H1 (cell line): ENCODE measurements at regions not wholly inside any gene's neighbourhood (a gene's known extent, or its start where the extent isn't known, plus 50 kb on each side); places are given as distances from the start of the nearest gene placed in this dataset.

Experiments used
- CTCF ChIA-PET: fragments of 300-600 bp; sonication (Branson Sonifier 250); formaldehyde crosslinking; loops from one replicate; lab custom pipeline; 2021; ENCODE audit not compliant: partially characterized antibody; lab: Charles Lee
- POLR2A ChIA-PET: fragments of 300-600 bp; sonication (Branson Sonifier 250); formaldehyde crosslinking; loops from one replicate; lab custom pipeline; 2021; ENCODE audit warnings: inconsistent platforms; ENCODE audit not compliant: partially characterized antibody; lab: Charles Lee
- DNase-seq, 2 experiments: peaks; one replicate each; pipeline versions ENCODE4 v3.0.0 to v3.0.0-alpha.2; 2010 to 2022; ENCODE audit warnings: low spot score in 2 of 2, low read depth in 1 of 2, mixed read lengths in 1 of 2
- FAIRE-seq: peaks from 2 replicates; lab custom pipeline; 2011; peaks lifted over from hg19 to GRCh38; lab: Jason Lieb, UNC
- H2AFZ ChIP-seq: 2 replicates; pipeline ENCODE4 v1.8.1; 2012; ENCODE audit warnings: low read length, inconsistent platforms
- H2AK5ac ChIP-seq: 2 replicates; pipeline ENCODE4 v1.6.1; 2013; ENCODE audit warnings: low read depth, low read length
- H2BK120ac ChIP-seq: replicated peaks from 2 replicates; pipeline ENCODE3; 2013; ENCODE audit warnings: low read depth, low read length, inconsistent platforms
- H2BK12ac ChIP-seq: 2 replicates; pipeline ENCODE4 v1.6.1; 2013; ENCODE audit warnings: low read depth, low read length
- H2BK15ac ChIP-seq: 2 replicates; pipeline ENCODE4 v1.6.1; 2013; ENCODE audit warnings: low read length
- H2BK20ac ChIP-seq: 2 replicates; pipeline ENCODE4 v1.6.1; 2013; ENCODE audit warnings: low read length
- H2BK5ac ChIP-seq: 2 replicates; pipeline ENCODE4 v1.6.1; 2013; ENCODE audit warnings: low read depth, low read length
- H3K14ac ChIP-seq: 2 replicates; pipeline ENCODE4 v1.6.1; 2013; ENCODE audit warnings: inconsistent platforms; ENCODE audit not compliant: insufficient read length
- H3K18ac ChIP-seq: 2 replicates; pipeline ENCODE4 v1.6.1; 2013; ENCODE audit warnings: low read length; ENCODE audit errors: extremely low read depth
- H3K23ac ChIP-seq: 2 replicates; pipeline ENCODE4 v1.6.1; 2013; ENCODE audit warnings: inconsistent platforms; ENCODE audit not compliant: insufficient read length
- H3K23me2 ChIP-seq: 2 replicates; pipeline ENCODE4 v1.6.1; 2013; ENCODE audit warnings: low read depth, low read length
- H3K27ac ChIP-seq: 2 replicates; pipeline ENCODE4 v1.6.1; 2011; ENCODE audit warnings: low read depth, low read length, inconsistent platforms
- H3K27me3 ChIP-seq, 4 experiments: replicated peaks in 1 of 4; 1 replicate in 1 of 4; 2 replicates in 3 of 4; pipeline versions ENCODE4 v1.6.1 to v1.8.1; 2011 to 2013; ENCODE audit warnings: low read length in 3 of 4, mild to moderate bottlenecking in 3 of 4, inconsistent platforms in 2 of 4, mixed read lengths in 2 of 4, moderate library complexity in 1 of 4; ENCODE audit not compliant: control insufficient read depth in 3 of 4, insufficient read depth in 3 of 4; ENCODE audit errors: extremely low read depth in 1 of 4
- H3K36me3 ChIP-seq, 4 experiments: 2 replicates each; pipeline versions ENCODE4 v1.6.1 to v1.8.1; 2011 to 2013; ENCODE audit warnings: mild to moderate bottlenecking in 4 of 4, low read length in 3 of 4, moderate library complexity in 2 of 4, control low read depth in 1 of 4, inconsistent platforms in 1 of 4; ENCODE audit not compliant: insufficient read depth in 4 of 4, control insufficient read depth in 2 of 4
- H3K4ac ChIP-seq: replicated peaks from 2 replicates; pipeline ENCODE3; 2013; ENCODE audit warnings: low read length, low read depth, mixed read lengths, inconsistent platforms; ENCODE audit not compliant: insufficient read length
- H3K4me1 ChIP-seq, 4 experiments: replicated peaks in 1 of 4; 1 replicate in 1 of 4; 2 replicates in 3 of 4; pipeline versions ENCODE4 v1.6.1 to v1.8.1; 2011 to 2013; ENCODE audit warnings: low read length in 3 of 4, inconsistent platforms in 2 of 4, mixed read lengths in 1 of 4; ENCODE audit not compliant: insufficient read depth in 4 of 4, control insufficient read depth in 3 of 4
- H3K4me2 ChIP-seq, 2 experiments: 2 replicates each; pipeline versions ENCODE4 v1.6.1 to v1.8.1; 2011 to 2013; ENCODE audit warnings: low read depth in 2 of 2, low read length in 2 of 2, control low read depth in 1 of 2, inconsistent platforms in 1 of 2, mild to moderate bottlenecking in 1 of 2; ENCODE audit not compliant: insufficient read depth in 1 of 2
- H3K4me3 ChIP-seq, 4 experiments: fragments of 200-600, 300-600 bp in 1 of 4; sonication (generic), shearing (Covaris generic), sonication (Bioruptor Twin) in 1 of 4; 2 replicates each; pipeline versions ENCODE4 v1.5.1 to v1.8.1; 2011 to 2016; ENCODE audit warnings: low read length in 4 of 4, low read depth in 3 of 4, control low read depth in 2 of 4, inconsistent platforms in 2 of 4, mild to moderate bottlenecking in 2 of 4, mixed read lengths in 1 of 4, moderate library complexity in 1 of 4; ENCODE audit not compliant: insufficient read depth in 2 of 4; ENCODE audit errors: extremely low read depth in 1 of 4
- H3K56ac ChIP-seq: replicated peaks from 2 replicates; pipeline ENCODE3; 2013; ENCODE audit warnings: low read depth, mild to moderate bottlenecking, mixed read lengths, low read length, inconsistent platforms; ENCODE audit not compliant: insufficient read length
- H3K79me1 ChIP-seq: 2 replicates; pipeline ENCODE4 v1.6.1; 2013; ENCODE audit warnings: low read depth, low read length, control low read depth
- H3K79me2 ChIP-seq, 2 experiments: 2 replicates each; pipeline versions ENCODE4 v1.6.1 to v1.8.1; 2012 to 2013; ENCODE audit warnings: low read length in 2 of 2, mild to moderate bottlenecking in 2 of 2, inconsistent platforms in 1 of 2; ENCODE audit not compliant: insufficient read depth in 2 of 2, control insufficient read depth in 1 of 2
- H3K9ac ChIP-seq, 4 experiments: replicated peaks in 1 of 4; 1 replicate in 1 of 4; 2 replicates in 3 of 4; pipeline versions ENCODE4 v1.6.1 to v1.8.1; 2011 to 2013; ENCODE audit warnings: low read depth in 3 of 4, low read length in 3 of 4, control low read depth in 2 of 4, mild to moderate bottlenecking in 2 of 4, moderate library complexity in 2 of 4, inconsistent platforms in 1 of 4; ENCODE audit errors: extremely low read depth in 1 of 4
- H3K9me3 ChIP-seq, 2 experiments: 2 replicates each; pipeline versions ENCODE4 v1.6.1 to v1.8.1; 2012 to 2013; ENCODE audit warnings: mild to moderate bottlenecking in 2 of 2, moderate library complexity in 2 of 2, control low read depth in 1 of 2, inconsistent platforms in 1 of 2, low read depth in 1 of 2, low read length in 1 of 2, mixed read lengths in 1 of 2; ENCODE audit not compliant: insufficient read depth in 2 of 2
- H4K20me1 ChIP-seq, 2 experiments: replicated peaks in 1 of 2; 2 replicates each; pipeline versions ENCODE3 to v1.8.1; 2011 to 2013; ENCODE audit warnings: inconsistent platforms in 2 of 2, low read length in 2 of 2, mild to moderate bottlenecking in 1 of 2; ENCODE audit not compliant: insufficient read depth in 2 of 2, control insufficient read depth in 1 of 2
- H4K5ac ChIP-seq: 2 replicates; pipeline ENCODE4 v1.6.1; 2013; ENCODE audit warnings: low read length, low read depth, mixed read lengths, inconsistent platforms; ENCODE audit not compliant: insufficient read length
- H4K8ac ChIP-seq: 2 replicates; pipeline ENCODE4 v1.8.0; 2013; ENCODE audit warnings: mild to moderate bottlenecking, moderate library complexity, low read length, inconsistent platforms; ENCODE audit not compliant: insufficient read depth; ENCODE audit errors: extremely low read depth
- H4K91ac ChIP-seq: replicated peaks from 2 replicates; pipeline ENCODE3; 2013; ENCODE audit warnings: low read length, mixed read lengths, inconsistent platforms; ENCODE audit not compliant: insufficient read length
- BCL11A ChIP-seq, 2 experiments: IDR thresholded peaks; one replicate each; pipeline ENCODE4 v1.6.1; 2011; ENCODE audit warnings: low read depth in 2 of 2, low read length in 2 of 2, mild to moderate bottlenecking in 2 of 2
- JUND ChIP-seq: IDR thresholded peaks from 2 replicates; pipeline ENCODE4 v1.6.1; 2011; ENCODE audit warnings: mild to moderate bottlenecking, improper control_type of control experiment, low read length
- WGBS, 2 experiments: shearing (Covaris generic) in 1 of 2; methylation state at CpG; one replicate each; pipeline versions ENCODE4 v1.1.6 to v1.1.7; 2013 to 2015; ENCODE audit warnings: low lambda C conversion rate in 2 of 2, mixed read lengths in 2 of 2, inconsistent platforms in 1 of 2, low coverage in 1 of 2, missing lambda C conversion rate in 1 of 2; ENCODE audit not compliant: insufficient replicate concordance in 2 of 2, insufficient coverage in 1 of 2, insufficient read length in 1 of 2; ENCODE audit errors: extremely low coverage in 1 of 2, missing lambda C conversion rate in 1 of 2; 5-methylcytosine and 5-hydroxymethylcytosine counted together

- Histone ChIP-seq H2BK12ac (no peak overlapping the region), H3K18ac (no peak overlapping the region), H2BK5ac (no peak overlapping the region), H3K4ac (no peak overlapping the region), H4K91ac (no peak overlapping the region), H3K27me3 (no peaks in the 10 kb centered on the region), H3K9me3 (no peaks in the 10 kb centered on the region), H2BK20ac (no peak overlapping the region), H2AK5ac (no peak overlapping the region), H2AFZ (no peak overlapping the region), H3K23ac (no peak overlapping the region), H3K27ac (no peak overlapping the region), H3K36me3 (no peaks in the 10 kb centered on the region), H4K8ac (no peak overlapping the region), H3K14ac (no peak overlapping the region), H3K56ac (no peak overlapping the region), H3K79me2 (no peaks in the 10 kb centered on the region), H3K4me3 (no peak overlapping the region), H2BK120ac (no peak overlapping the region), H2BK15ac (no peak overlapping the region), H3K9ac (no peak overlapping the region), H3K4me2 (no peak overlapping the region), H3K23me2 (no peaks in the 10 kb centered on the region), H3K4me1 (no peaks in the 10 kb centered on the region), H4K5ac (no peak overlapping the region), H4K20me1 (no peaks in the 10 kb centered on the region), H3K79me1 (no peaks in the 10 kb centered on the region)
- no peak for TF ChIP-seq JUND
- TF ChIP-seq BCL11A (IDR thresholded peaks at IDR 0.05; ENCODE audit: low read depth in 2 of 2, low read length in 2 of 2) = no peak
- 93% methylated on average over 2 of the region's 2 CpGs; no CpG with 5 or more reads in 1 of the 2 experiments for WGBS, 2 experiments
- no peak for DNase-seq
- no peak for FAIRE-seq
- CTCF ChIA-PET = no interaction called here
- POLR2A ChIA-PET = no interaction called here
Observed at GRCh38 chr5:122534829-122535228, 222.8 kb downstream of the SNCAIP start.
